GM03348 (cell line): ENCODE measurements at regions not wholly inside any gene's neighbourhood (a gene's known extent, or its start where the extent isn't known, plus 50 kb on each side); places are given as distances from the start of the nearest gene placed in this dataset.

Experiments
- DNase-seq: peaks from one replicate; pipeline ENCODE4 v3.0.0; 2012; ENCODE audit warnings: low spot score

- DNase-seq: no peak
These were observed 382.2 kb downstream of the BCL11B start for GRCh38 chr14:98889836-98890185.

- DNase-seq: no peak
These were observed 381.2 kb downstream of the BCL11B start for GRCh38 chr14:98890556-98891340.

- no peak for DNase-seq
These were observed 378.3 kb downstream of the BCL11B start for GRCh38 chr14:98893675-98894074.

- no peak for DNase-seq
These were observed 377.4 kb downstream of the BCL11B start for GRCh38 chr14:98894600-98894999.

GRCh38 chr14:98896449-98896848 lies 375.5 kb downstream of the BCL11B start:
- DNase-seq: no peak

- no peak for DNase-seq
These were observed 374.2 kb downstream of the BCL11B start for GRCh38 chr14:98897605-98898309.

GRCh38 chr14:98899441-98899840 lies 372.6 kb downstream of the BCL11B start:
- DNase-seq: no peak

- DNase-seq: no peak
These were observed 371.8 kb downstream of the BCL11B start for GRCh38 chr14:98900236-98900635.

- no peak for DNase-seq
These were observed 371.2 kb downstream of the BCL11B start for GRCh38 chr14:98900798-98901197.

GRCh38 chr14:98901511-98902205 lies 370.3 kb downstream of the BCL11B start:
- no peak for DNase-seq

GRCh38 chr14:98903371-98903770 lies 368.6 kb downstream of the BCL11B start:
- no peak for DNase-seq

- no peak for DNase-seq
These were observed 367.3 kb downstream of the BCL11B start for GRCh38 chr14:98904677-98905076.

GRCh38 chr14:98906123-98906995 lies 365.6 kb downstream of the BCL11B start:
- DNase-seq: no peak

GRCh38 chr14:98907271-98907670 lies 364.7 kb downstream of the BCL11B start:
- DNase-seq: no peak

GRCh38 chr14:98908050-98908449 lies 363.9 kb downstream of the BCL11B start:
- DNase-seq: no peak

- no peak for DNase-seq
These were observed 362.6 kb downstream of the BCL11B start for GRCh38 chr14:98909251-98909944.

- DNase-seq: no peak
These were observed 361.9 kb downstream of the BCL11B start for GRCh38 chr14:98910061-98910460.

- no peak for DNase-seq
These were observed 359.3 kb downstream of the BCL11B start for GRCh38 chr14:98912655-98913054.

- DNase-seq: no peak
These were observed 357.9 kb downstream of the BCL11B start for GRCh38 chr14:98913967-98914650.

- no peak for DNase-seq
These were observed 357.1 kb downstream of the BCL11B start for GRCh38 chr14:98914942-98915341.

GRCh38 chr14:98915625-98916024 lies 356.4 kb downstream of the BCL11B start:
- no peak for DNase-seq
